ENCODE measurements at regions not wholly inside any gene's neighbourhood (a gene's known extent, or its start where the extent isn't known, plus 50 kb on each side); places are given as distances from the start of the nearest gene placed in this dataset.

DNA sequence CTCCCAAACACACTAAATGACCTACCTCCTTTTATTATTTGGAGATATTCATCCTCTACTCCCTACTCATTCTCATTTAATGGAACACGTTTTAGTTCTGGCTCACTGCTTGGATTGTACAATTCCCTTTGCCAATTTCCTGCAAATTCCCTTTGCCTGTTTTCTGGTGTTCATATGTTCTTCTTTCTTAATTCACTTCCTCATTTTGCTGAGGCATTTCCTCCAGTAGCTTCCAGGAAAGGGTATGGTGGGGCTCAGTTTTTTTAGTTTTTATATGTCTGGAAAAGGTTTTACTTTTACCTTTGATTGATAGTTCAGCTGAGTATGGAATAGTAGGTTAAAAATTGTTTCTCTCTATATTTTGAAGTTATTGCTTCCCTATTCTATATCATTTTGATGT, 143.6 kb upstream of the GOLIM4 start:
- DNase-seq (ENCODE audit: low read depth), result no peak

DNA sequence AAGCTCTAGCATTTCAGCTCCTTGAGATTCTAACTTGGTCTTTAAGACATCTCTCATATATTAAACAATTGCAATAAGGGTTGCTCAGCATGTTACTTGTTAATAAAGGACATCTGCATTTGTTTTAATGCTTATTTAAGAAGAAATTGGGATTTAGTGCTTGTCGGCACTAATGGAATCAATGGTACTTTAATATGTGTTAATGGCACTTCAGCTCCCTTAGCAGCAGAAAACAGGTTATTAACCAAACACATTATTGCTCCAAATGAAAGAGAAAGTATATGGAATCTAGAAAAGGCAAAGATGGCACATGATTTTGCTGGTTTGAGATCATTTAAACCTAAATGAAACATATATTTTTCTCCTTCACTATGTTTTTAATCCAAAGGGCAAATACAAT, 137.3 kb upstream of the GOLIM4 start:
- DNase-seq (ENCODE audit: low read depth), result no peak

DNA sequence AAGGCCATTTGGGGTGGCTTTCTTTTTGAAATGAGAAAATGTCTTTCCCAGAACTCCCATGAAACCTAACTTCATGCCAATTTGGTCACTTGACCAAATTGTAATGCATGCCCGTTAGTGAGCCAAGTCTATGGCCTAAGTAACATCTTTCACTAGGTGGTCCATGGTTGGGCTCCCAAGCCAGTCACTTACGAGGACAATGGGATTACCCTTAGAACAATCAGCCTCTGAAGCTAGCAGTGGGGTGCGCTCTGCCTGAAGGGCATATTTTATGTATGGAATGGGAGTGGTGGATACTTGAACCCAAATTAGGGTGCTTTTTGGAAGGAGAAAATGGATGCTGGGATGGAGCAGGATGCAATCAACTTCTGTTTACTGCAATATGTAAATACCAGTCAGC, 127.4 kb upstream of the GOLIM4 start:
- no peak for DNase-seq (ENCODE audit: low read depth)

DNA sequence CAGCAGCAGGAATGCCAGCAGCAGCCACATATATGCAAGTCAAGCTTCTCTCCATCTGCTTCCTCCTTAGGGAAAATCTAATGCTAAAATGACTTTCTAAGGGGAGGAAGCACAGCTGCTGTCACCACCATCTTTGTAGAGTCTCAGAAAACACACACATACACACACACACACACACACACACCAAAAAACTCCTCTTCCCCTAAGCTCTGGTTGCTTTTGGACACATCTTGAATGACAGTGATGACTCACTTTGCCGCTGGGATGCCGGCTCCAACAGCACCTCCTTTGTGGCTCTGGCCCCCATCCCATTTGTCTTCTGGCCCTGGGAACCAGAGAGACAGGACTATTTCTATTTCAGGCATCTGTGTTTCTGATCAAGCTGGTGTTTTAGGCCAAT, 124.8 kb upstream of the GOLIM4 start:
- DNase-seq (ENCODE audit: low read depth), result peak; percentile 10

DNA sequence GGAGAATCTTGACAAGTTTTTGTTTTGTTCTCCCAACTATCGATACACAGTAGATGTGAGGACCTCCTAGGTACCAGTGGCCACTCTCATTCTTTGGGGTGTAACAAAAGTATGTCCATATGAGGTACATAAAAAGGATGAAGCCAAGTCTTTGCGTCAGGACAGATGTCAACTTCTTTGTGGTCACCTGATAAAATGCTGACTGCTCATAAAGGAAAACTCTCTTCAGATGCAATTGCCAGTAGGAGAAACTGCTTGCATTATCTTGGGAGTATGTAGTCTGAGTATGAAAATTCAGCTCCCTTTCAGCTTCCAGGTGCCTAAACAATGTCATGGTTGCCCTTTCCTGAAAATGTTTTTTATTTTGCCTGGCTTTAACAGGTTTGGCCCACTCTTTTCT, 123.8 kb upstream of the GOLIM4 start:
- DNase-seq (ENCODE audit: low read depth), result no peak

DNA sequence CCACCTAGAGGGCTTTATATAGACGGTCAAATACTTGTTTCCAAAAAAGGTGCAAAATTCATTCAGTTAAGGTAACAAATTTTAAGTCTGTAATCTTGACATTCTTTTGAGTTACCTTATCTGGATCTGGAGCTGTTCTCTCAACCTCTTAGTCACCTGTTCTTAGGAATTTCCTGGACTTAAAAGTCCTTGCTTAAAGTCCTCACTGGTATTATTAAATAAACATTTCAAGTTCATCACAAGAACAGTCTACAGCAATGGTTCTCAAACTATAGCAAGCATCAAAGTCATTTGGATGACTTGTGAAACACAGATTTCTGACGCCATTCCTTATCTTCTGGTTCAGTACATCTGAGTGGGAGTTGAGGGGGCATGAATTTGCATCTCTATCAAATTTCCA, 122.9 kb upstream of the GOLIM4 start:
- DNase-seq (ENCODE audit: low read depth), result no peak

DNA sequence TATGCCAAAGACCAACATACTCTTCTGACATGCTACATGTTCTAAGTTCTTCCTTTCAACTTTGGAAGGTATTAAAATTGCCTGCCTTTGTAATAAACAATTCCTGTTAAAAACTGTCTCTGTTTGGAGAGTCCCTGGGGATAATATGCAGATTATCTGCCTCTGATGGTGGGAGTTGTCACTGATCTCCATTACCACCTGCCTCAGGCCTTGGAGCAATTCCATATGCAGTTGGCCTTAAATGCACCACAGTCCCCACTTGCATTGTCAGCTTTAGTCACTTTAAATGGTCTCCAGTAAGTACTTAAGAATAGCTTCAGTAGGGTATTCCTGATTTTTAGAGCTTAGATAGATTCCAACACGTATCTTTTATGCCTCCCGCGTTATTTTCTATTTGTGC, 121.1 kb upstream of the GOLIM4 start:
- DNase-seq (ENCODE audit: low read depth), result no peak

DNA sequence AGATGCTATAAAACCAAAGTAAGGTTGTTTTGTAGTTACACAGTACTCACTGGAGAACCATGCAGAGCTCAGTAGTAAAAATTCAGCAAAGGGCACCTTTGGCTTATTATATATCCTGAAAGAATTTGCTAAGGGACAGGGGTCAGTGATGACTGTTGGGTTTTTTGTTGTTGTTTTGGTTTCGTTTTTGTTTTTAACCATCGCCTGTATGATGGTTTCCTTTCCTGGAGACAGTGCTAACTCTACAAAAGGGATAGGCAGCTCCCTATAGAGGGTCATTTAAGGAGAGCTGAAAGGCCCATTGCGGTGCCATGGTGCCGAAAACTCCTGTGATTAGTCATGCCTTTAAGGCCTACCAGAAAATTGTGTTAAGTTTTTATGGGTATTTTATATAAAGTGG, 118.2 kb upstream of the GOLIM4 start:
- peak; percentile 12 for DNase-seq (ENCODE audit: low read depth)

DNA sequence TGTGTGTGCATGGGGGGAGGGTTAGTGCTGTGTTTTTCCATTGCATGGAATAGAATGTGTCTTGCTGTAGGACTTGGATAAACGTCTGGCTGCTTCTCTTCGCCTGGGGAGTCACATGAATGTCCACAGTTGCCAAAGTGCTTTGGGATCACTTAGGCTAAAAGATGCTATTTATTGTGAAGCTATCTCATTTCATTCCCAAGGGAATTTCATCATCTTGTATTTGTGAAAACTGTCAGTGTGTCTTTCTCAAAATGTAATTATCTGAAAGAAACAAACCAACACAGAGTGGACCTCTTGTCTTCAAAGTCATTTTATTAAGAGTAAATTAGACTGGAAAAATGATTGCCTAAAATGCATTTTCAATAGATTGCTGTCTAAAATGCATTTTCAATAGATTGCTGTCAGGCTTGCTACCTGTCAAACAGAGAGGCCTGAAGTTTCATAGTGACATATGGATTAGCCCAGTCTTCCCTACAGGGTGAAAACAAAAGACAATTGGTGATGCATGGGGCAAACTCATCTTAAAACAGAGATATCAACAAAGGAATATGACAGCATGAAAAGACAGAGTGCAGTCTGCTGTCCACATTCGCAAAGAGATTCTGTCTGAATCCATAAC, 117.1 kb upstream of the GOLIM4 start:
- no peak for DNase-seq (ENCODE audit: low read depth)

DNA sequence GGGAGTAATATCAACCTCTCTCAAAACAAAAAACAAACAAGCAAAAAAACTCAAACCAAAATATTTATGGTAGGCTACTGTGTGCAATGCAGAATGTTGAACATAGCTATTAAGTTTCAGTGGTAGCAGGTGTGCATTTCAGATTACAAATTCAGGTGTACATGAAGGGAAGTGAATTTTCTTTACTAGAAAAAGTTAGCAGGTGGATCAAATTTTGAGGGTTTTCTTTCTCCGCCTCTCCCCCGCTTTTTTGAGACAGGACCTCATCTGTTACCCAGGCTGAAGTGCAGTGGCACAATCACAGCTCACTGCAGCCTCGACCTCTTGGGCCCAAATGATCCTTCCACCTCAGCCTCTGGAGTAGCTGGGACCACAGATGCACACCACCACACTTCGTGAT, 109.7 kb upstream of the GOLIM4 start:
- no peak for DNase-seq (ENCODE audit: low read depth)

DNA sequence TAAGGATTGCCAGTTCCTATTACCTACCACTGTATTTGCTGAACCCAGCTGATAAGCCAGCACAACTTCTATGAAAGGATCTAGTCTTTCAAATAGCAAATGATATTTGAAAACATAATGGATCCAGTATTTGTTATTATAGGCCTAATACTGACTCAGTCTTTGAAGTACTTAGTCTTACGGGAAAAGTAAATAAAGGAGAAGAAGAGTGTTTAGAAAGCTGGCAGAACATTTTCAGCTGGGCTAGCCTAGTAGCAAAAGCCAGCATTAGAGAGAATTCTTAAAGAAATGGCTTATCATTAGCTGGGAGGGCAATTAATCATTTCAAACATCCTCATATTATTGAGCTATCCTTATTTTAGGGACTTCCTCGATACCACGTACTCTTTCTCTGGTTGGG, 101.4 kb upstream of the GOLIM4 start:
- no peak for DNase-seq (ENCODE audit: low read depth)

DNA sequence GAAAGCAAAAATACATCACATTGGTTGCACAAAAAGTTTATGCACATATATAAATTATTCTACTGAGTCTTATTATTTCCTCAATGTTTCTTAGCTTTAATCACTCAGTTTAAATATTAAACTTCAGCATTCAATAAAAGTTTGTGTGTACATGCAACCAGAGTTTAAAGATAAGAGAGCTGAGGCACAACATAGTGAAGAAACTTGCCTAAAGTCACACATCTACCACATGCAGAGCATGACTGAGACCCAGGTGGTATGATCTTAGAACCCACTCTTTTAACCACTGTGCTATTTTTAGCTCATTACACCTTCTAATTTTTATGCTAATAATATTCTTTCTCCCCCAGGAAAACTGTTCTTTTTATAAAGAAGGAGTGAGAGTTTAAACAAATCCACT, 96.1 kb upstream of the GOLIM4 start:
- DNase-seq (ENCODE audit: low read depth), result no peak

DNA sequence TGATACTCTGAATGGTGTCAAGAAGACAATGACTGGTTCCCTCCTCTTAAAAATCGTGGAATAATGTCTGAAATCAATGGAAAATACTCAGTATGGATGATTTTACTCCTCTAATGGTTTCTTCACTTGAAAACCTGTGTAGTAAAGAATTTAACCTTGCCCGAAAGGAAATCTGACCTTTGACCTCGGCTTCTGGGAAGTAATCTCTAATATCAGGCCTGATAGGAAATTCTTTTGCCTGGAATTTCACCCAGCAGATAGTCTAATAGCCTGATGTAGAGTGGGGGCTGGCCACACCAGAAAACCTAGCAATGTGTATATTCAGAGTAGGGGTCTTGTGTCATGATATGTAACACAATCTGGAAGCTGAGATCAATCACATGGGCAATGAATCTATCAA, 91.5 kb upstream of the GOLIM4 start:
- DNase-seq (ENCODE audit: low read depth), result no peak

DNA sequence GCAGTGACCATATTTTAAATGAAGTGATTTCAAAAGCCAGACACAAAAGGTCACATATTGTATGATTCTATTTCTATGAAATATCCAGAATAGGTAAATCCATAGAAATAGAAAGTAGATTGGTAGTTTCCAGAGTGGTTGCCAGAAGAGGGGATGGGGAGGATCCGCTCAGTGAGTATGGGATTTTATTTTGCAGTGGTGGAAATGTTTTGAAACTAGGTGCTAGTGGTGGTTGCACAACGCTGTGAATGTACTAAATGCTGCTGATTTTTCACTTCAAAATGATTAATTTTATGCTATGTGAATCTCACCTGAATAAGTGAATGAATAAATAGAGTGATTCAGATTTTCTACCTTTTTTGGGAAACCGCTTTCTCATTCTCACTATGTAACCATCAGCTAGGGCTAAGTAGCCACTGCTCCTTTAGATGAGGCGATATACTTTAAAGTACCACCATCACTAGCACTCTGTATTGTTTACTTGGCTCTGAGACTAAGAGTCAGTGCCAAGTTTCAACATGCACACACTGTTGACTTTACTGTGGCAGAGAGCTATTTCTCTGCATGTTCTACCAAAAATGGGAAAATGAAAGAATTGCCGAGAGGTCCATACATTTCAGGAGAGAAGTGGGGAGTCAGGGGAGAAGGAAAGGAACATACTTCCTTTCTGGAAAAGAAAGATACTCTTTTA, 90.7 kb upstream of the GOLIM4 start:
- no peak for DNase-seq (ENCODE audit: low read depth)

DNA sequence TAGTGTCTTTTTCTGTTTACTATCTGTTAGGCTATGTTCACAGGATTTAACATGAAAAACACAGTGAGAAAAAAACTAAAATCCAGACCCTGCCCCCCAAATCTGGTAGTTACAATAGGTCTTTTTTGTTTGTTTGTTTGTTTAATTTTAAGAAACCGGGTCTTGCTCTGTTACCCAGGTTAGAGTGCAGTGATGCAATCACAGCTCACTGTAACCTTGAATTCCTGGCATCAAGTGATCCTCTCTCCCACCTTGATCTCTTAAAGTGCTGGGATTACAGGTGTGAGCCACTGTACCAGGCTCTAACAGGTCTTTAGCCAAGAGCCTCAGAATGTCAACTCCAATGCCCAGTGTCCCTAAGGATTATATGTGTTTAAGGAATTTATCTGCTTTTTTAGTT, 88.0 kb upstream of the GOLIM4 start:
- DNase-seq (ENCODE audit: low read depth), result no peak

DNA sequence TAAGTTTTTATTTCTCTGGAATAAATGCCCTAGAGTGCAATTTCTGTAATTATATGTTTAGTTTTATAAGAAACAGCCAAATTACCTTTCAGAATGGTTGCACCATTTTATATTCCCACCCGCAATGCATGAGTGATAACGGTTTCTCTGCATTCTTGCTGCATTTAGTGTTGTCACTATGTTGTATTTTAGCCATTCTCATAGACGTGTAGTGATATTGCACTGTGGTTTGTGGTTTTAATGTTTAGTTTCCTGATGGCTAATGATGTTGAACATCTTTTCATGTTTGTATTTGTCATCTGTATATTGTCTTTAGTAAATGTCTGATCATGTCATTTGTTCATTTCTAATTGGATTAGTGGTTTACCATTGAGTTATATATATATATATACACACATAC, 73.0 kb upstream of the GOLIM4 start:
- no peak for DNase-seq (ENCODE audit: low read depth)

DNA sequence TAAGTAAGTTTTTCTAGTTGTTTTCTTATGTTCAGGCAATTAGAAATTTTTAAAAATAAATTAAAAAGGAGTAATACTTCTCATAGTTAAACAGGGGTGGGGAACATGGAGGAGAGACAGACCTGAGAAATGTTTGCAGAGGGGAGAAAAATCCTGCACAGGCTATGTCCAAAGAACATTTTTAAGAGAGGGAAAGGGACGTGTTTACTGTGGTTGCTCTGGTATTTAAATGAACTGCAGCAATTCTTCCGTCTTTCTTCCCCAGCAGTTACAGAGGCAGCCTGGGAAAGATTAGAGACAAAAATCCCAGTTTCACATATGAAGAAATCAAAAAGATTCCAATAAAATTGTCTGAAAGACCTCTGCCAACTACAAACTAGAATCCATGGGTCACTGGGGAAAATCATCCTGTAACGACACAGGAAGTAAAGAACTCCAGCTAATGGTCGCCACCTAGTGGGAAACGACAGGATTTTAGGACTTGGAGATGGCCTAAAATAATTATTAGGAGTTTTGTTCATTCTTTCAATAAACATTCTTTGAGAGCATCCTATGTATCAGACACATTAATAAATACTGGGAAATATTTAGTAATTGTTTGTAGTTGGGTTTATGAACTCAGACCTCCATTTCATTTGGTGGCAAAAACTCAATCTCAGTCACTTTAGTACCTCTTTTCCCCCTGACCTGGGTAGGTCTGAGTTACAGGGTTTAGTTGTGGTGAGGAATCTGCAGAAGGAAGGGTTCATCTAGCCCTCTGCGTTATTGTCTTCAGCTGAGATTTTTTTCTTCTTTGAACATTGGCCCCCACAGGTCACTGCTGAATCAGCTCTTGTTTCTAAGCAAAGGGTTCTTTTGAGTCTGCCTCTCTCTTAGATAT, 69.9 kb upstream of the GOLIM4 start:
- DNase-seq (ENCODE audit: low read depth), result peak; percentile 76

DNA sequence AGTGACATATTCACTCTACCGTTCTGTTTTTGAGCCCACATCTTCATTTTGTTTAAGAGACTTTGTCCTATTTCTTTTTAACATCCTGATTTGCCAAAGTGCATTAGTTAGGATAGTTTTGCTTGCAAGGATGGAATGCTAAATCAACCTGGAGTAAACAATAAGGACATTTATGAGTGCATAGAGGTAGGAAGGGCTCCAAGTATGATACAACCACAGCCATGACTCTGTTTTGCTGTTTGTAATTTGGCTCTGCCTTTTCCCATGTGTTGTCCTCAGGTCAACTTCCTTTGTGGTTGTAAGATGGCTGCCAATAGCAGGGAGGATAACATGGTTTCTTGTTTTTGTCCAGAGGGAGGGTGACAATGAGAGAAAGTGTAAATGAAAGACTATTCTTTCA, 66.4 kb upstream of the GOLIM4 start:
- DNase-seq (ENCODE audit: low read depth), result peak; percentile 11

DNA sequence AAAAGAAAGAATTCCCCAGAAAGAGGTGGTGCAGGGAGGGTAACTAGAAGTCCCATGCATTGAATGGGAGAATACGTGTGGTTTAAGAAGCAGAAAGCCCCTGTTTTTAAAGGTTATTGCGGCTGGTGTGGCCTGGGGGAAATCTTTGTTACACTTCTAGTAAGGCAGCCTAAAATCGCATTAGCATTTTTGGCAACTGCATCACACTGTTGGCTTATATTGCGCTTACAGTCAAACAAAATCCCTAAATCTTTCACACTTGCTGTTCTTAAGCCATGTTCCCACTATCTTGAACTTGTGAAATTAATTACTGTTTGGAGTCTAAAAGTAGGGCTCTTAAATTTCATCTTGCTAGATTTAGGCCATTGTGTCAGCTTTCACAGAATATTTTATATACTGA, 66.0 kb upstream of the GOLIM4 start:
- DNase-seq (ENCODE audit: low read depth), result no peak

DNA sequence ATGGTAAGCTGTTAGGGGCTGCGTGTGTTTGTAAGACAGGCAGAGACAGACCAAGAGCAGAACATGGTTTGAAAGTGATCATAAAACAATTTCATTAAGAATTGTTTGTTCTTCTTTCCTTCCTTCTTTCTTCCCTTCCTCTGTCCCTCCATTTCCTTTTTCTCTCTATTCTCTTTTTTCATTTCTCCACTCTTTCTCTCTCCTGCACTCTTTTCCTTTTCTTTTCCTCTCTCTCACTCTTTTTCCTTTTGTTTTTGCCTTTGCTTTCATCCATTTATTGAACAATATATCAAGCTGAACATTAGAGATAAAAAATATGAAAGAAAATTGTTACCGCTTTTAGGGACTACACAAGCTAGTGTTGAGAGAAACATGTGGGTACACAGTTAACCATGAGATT, 62.2 kb upstream of the GOLIM4 start:
- DNase-seq (ENCODE audit: low read depth), result no peak

DNA sequence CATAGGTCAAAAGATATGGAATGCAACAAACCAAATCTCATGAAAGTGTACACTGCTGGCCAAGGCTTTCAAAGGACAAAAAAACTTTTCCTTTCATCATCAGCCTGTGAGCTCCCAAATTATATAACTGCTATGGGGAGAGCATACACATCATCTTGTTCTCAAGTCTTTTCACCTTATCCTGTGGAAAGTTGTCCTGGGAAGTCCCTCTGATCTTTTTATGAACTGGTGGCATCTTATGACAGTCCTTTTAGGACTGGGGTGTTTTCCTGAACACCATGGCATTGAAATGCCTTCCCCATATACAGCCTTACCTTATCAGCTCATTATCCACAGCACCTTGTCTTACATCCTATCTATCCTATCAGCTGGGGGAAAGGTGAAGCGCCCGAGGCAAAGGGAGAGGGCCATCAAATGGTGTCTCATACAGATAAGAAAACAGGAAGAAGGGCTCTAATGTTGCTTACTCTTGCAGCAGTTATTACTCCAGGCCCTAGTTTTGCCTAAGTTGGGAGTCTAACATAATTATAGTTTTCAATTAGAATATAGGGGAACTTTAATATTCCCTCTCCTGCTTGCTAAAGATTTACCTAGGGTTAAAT, 61.5 kb upstream of the GOLIM4 start:
- no peak for DNase-seq (ENCODE audit: low read depth)

DNA sequence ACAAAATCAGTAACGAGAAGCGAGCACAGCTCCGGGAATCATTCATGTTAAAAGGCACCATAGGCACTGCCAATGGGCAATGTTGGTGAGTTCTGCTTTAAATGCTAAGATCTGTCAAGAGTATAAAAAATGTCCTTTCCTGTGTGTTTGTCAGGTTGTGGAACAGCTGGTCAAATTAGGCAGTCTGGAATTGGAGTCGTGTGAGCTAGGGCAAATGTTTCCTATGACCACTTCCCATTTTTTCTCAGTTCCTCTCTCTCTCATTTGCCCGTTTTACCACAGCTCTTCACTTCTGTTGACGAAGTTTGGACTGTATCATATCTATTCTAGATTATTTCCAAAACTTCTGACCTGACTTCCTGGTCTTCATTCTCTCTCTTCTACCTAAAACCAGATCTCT, 60.8 kb upstream of the GOLIM4 start:
- DNase-seq (ENCODE audit: low read depth), result no peak

DNA sequence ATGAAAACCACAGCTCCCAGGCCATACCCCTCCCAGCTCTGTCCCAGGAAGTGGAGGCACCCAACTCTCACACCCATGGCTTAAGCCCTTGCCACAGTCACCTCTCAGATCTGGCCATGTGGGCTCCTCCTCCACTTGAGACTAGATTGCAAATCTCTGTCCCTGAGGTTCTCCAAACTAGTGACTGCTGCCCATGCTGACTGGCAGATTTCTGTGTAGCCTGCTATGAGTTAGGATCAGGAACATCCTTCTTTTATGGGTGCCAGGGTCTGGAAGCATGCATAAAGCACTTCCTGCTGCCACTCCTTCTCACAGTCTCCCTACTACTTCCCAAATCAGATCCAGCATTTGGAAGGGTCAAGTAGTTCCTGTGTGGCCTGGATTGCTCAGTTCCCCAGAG, 59.6 kb upstream of the GOLIM4 start:
- no peak for DNase-seq (ENCODE audit: low read depth)
